Natural killer cell (primary cell): ENCODE measurements at regions not wholly inside any gene's neighbourhood (a gene's known extent, or its start where the extent isn't known, plus 50 kb on each side); places are given as distances from the start of the nearest gene placed in this dataset.

Experiments used
- ATAC-seq, 3 donors: fragments of 150-1000 bp in 2 of 3; fragments of 200-7000 bp in 1 of 3; cut with Tn5 transposase; 1 replicate in 1 of 3; 2 replicates in 2 of 3; pipeline ENCODE4 v1.10.0; 2021; ENCODE audit warnings: mild to moderate bottlenecking in 2 of 3, moderate library complexity in 2 of 3
- DNase-seq, 2 donors: peaks; one replicate each; pipeline versions ENCODE4 v3.0.0 to v3.0.0-alpha.2; 2013 to 2021; ENCODE audit warnings: mixed read lengths in 1 of 2
- H3K27ac ChIP-seq: one replicate; pipeline ENCODE4 v1.5.1; 2013; ENCODE audit warnings: mild to moderate bottlenecking, low read length
- H3K27me3 ChIP-seq: one replicate; pipeline ENCODE4 v1.6.1; 2013; ENCODE audit warnings: low read length; ENCODE audit not compliant: control insufficient read depth, insufficient read depth
- H3K36me3 ChIP-seq: one replicate; pipeline ENCODE4 v1.6.1; 2013; ENCODE audit warnings: low read length; ENCODE audit not compliant: control insufficient read depth, insufficient read depth
- H3K4me1 ChIP-seq: one replicate; pipeline ENCODE4 v1.6.1; 2013; ENCODE audit warnings: low read length; ENCODE audit not compliant: control insufficient read depth, insufficient read depth
- H3K4me3 ChIP-seq: one replicate; pipeline ENCODE4 v1.5.1; 2013; ENCODE audit warnings: low read length
- H3K9me3 ChIP-seq: one replicate; pipeline ENCODE4 v1.6.1; 2013; ENCODE audit warnings: low read length; ENCODE audit not compliant: control insufficient read depth, insufficient read depth
- H3K27ac Mint-ChIP-seq, 2 donors: one replicate each; pipeline ENCODE4 v1.8.0; 2022; ENCODE audit warnings: mild to moderate bottlenecking in 2 of 2, mixed read lengths in 2 of 2, moderate library complexity in 1 of 2
- H3K27me3 Mint-ChIP-seq, 2 donors: one replicate each; pipeline ENCODE4 v1.8.0; 2022; ENCODE audit warnings: low read depth in 2 of 2, mixed read lengths in 2 of 2
- H3K36me3 Mint-ChIP-seq: one replicate; pipeline ENCODE4 v1.8.0; 2022; ENCODE audit warnings: mixed read lengths
- H3K4me1 Mint-ChIP-seq, 2 donors: one replicate each; pipeline ENCODE4 v1.8.0; 2022; ENCODE audit warnings: mixed read lengths in 2 of 2
- H3K4me3 Mint-ChIP-seq: one replicate; pipeline ENCODE4 v1.8.0; 2022; ENCODE audit warnings: mild to moderate bottlenecking, moderate library complexity, mixed read lengths
- H3K9me3 Mint-ChIP-seq, 2 donors: one replicate each; pipeline ENCODE4 v1.8.0; 2022; ENCODE audit warnings: mixed read lengths in 2 of 2
- CTCF ChIP-seq: fragments of 200-600 bp; IDR thresholded peaks from one replicate; pipeline ENCODE4 v1.8.0; 2022; ENCODE audit warnings: antibody characterized with exemption
- WGBS: methylation state at CpG from one replicate; pipeline ENCODE4 v1.1.7; 2013; ENCODE audit warnings: missing lambda C conversion rate; ENCODE audit not compliant: insufficient coverage; 5-methylcytosine and 5-hydroxymethylcytosine counted together
- intact Hi-C: fragments of 100-400 bp; cut with micrococcal nuclease; formaldehyde crosslinking; loops from one replicate; pipeline ENCODE4 v1.14.2; 2022

GRCh38 chr1:169052727-169053126, 53.8 kb upstream of the ATP1B1 start:
- Mint-ChIP-seq H3K27ac (no peak overlapping the region), H3K4me1 (peaks cover 0 to 5% of the 10 kb centered on the region in 2 donors), H3K27me3 (peaks cover 13 to 23% of the 10 kb centered on the region in 2 donors), H3K4me3 (no peak overlapping the region), H3K36me3 (no peaks in the 10 kb centered on the region), H3K9me3 (no peaks in the 10 kb centered on the region)
- Histone ChIP-seq H3K27me3 (no peaks in the 10 kb centered on the region), H3K4me3 (no peak overlapping the region), H3K27ac (no peak overlapping the region), H3K9me3 (no peaks in the 10 kb centered on the region), H3K4me1 (no peaks in the 10 kb centered on the region), H3K36me3 (no peaks in the 10 kb centered on the region)
- no peak for TF ChIP-seq CTCF
- no peak for DNase-seq
- WGBS, result 12% methylated on average over 1 of the region's 1 CpG
- intact Hi-C loops, result no loop called here
- no peak for ATAC-seq

GRCh38 chr1:169053196-169053595, 53.3 kb upstream of the ATP1B1 start:
- DNase-seq (no peak), ATAC-seq (no peak)
- Mint-ChIP-seq H3K9me3 (no peaks in the 10 kb centered on the region), H3K4me1 (peaks cover 0 to 5% of the 10 kb centered on the region in 2 donors), H3K27ac (no peak overlapping the region), H3K36me3 (no peaks in the 10 kb centered on the region), H3K27me3 (peaks cover 13 to 27% of the 10 kb centered on the region in 2 donors), H3K4me3 (no peak overlapping the region)
- no peaks in the 10 kb centered on the region for H3K27me3 ChIP-seq
- H3K4me3 ChIP-seq, result no peak overlapping the region
- H3K9me3 ChIP-seq, result no peaks in the 10 kb centered on the region
- no peaks in the 10 kb centered on the region for H3K36me3 ChIP-seq
- no peaks in the 10 kb centered on the region for H3K4me1 ChIP-seq
- no peak for TF ChIP-seq CTCF
- intact Hi-C loops, result no loop called here
- 100% methylated on average over 1 of the region's 4 CpGs for WGBS
- no peak overlapping the region for H3K27ac ChIP-seq
